GM21515 (cell line): ENCODE measurements at regions not wholly inside any gene's neighbourhood (a gene's known extent, or its start where the extent isn't known, plus 50 kb on each side); places are given as distances from the start of the nearest gene placed in this dataset.
"Not testable (repeated sequence)": the region's sequence is repeated elsewhere in the genome, so short reads cannot be mapped to it uniquely, and the experiment has no call there.

ENCODE experiments used
- ATAC-seq: cut with Tn5 transposase; IDR thresholded peaks from one replicate; pipeline ENCODE4 v1.9.1; 2021; ENCODE audit not compliant: unreplicated experiment

DNA sequence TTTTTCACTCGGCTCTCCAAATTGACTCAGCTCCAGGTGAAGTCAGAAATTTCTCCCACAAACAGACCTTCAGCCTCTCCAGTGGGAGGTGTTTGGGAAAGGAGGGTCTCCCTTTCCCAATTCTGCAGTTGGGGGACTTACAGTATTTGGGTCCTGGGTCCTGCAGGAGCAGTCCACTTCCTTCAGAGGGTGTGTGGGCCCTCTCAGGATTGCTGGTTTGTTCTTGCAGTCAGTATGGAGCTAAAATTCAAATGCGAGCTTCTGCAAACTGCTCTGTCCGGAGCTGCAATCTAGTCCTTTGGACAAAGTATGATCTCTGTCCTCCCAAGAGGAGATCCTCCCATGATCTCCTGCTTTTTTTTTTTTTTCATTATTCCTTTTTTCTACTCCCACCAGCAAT lies 87.9 kb upstream of the MSTN start:
- ATAC-seq: no peak

DNA sequence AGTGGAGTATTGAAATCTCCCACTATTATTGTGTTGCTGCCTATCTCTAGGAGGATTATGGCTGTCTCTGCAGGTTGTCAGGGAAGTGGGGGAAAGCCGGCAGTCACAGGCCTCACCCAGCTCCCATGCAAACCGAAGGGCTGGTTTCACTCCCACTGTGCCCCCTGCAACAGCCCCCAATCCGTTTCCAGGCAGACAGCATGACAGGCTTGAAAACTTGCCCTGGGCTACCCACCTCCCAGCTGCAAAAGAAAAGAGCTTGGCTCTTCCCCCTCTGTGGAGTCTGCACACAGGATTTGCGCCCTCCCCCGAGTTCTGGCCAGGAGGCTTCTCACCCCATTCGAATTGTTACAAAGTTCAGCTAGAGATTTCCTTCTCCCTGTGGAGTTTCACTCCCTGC lies 87.4 kb upstream of the MSTN start:
- no peak for ATAC-seq

GRCh38 chr2:190149200-190149599 lies 86.7 kb upstream of the MSTN start:
- ATAC-seq: no peak

GRCh38 chr2:190146109-190146508 lies 83.6 kb upstream of the MSTN start:
- not testable (repeated sequence) for ATAC-seq

- ATAC-seq: not testable (repeated sequence)
Measured at GRCh38 chr2:190140474-190140873, 77.9 kb upstream of the MSTN start.

DNA sequence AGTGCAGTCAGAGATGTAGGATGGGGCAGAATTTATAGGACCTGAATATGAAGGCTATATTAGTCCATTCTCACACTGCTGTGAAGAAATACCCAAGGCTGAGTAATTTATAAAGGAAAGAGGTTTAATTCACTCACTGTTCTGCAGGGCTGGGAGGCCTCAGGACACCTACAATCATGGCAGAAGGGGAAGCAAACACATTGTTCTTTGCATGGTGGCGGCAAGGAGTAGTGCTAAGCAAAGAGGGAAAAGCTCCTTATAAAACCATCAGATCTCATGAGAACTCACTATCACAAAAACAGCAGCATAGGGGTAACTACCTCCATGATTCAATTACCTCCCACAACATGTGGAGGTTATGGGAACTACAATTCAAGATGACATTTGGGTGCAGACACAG lies 76.8 kb upstream of the MSTN start:
- no peak for ATAC-seq

DNA sequence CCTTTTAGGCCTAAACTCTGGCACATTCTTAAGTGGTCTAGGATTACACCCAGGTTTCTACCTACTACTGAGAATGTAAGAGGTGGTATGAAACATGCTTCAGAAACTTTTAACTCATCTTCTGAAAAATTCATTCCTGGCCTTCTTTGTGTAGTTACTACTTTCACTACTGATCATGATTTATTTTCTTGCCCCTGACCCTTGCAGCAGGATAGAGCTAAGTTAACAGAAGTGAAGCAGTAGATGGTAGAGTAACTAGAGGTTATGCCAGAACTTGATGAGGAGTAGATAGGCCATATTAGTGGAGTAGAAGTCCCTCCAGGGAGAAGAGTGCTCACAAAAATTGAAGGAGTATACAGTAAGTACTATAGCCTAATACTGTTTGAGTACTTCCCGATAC lies 75.5 kb upstream of the MSTN start:
- no peak for ATAC-seq

DNA sequence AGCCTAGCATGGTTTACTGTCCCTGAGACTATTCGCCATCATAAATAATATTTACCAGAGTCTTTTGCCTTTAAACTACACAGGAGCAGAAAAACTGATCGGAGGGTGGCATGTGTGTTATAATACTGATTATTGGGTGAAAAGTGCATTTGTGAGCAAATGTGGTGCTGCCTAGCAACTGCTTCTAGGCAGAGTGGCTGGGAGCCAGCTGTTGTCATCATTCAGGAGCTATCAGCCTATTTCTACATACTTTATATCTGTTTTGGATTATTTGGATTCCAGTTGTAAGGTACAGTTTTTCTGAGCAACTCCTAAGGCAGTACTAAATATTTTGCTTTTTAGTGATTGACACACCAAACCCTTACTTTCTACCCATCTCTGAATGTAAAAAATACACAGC lies 75.0 kb upstream of the MSTN start:
- ATAC-seq: no peak

GRCh38 chr2:190136825-190137224 lies 74.3 kb upstream of the MSTN start:
- ATAC-seq: no peak

- no peak for ATAC-seq
Measured at GRCh38 chr2:190136259-190136658, 73.7 kb upstream of the MSTN start.

GRCh38 chr2:190129421-190130199 lies 67.1 kb upstream of the MSTN start:
- ATAC-seq: no peak

DNA sequence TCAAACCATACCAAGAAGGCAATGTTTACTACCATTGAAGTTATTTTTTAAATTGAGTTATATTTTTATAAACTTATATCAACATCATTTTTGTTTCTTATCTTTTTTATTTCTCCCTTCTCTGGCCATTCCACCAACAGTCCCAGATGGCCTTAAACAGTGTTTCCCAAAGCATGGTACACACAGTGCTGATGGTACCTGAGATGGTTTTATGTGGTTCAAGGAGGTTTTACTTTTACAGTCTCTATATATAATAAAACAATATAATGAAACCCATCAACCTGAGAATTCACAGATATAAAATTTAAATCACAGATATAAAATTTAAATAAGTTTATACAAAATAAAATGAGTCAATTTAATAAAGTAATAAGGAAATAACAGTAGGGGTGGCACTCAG lies 65.1 kb upstream of the MSTN start:
- no peak for ATAC-seq

DNA sequence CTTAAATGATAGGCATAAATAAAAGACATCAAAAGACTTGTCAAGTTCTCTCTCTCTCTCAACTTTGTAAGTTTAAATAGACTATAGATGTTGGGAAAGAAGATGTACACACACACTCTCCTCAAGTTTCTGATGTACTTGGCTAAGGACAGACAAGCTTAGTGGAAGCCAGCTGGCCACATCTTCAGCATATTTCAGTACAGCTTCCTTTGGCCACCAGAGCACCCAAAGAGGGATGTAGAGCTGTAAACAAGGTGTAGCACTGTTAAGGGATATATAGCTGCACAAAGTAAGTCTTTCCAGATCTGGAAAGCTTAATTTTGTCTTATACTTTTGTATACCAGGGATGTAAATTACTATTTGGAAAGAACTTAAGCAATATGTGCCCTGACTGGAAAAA lies 64.3 kb upstream of the MSTN start:
- no peak for ATAC-seq

- no peak for ATAC-seq
Measured at GRCh38 chr2:190123956-190124355, 61.4 kb upstream of the MSTN start.

GRCh38 chr2:190121971-190122370 lies 59.4 kb upstream of the MSTN start:
- ATAC-seq: peak; percentile 44

- no peak for ATAC-seq
Measured at GRCh38 chr2:190121305-190121704, 58.8 kb upstream of the MSTN start.

DNA sequence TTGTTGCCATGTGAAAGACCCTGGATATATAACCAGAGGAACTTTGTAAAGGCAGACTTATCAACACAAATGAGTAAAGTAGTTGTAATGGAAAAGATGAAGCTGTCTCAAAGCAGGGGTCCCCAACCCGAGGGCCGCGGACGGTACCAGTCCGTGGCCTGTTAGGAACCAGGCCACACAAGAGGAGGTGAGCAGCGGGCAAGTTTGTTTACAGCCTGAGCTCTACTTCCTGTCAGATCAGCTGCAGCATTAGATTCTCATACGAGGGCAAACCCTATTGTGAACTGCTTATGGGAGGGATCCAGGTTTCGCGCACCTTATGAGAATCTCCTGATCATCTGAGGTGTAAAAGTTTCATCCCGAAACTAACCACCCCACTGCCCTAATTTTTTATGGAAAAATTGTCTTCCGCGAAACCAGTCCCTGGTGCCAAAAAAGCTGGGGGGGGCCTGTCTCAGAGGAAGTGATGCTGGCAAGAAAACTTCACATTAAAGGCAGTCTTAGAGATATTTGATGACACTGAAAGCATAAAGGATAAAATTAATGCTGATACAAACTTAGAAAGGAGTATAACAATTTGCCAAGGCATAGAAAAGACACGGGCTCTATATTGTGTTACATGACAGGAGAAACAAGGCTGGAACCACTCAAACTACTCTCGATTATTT lies 57.5 kb upstream of the MSTN start:
- no peak for ATAC-seq

GRCh38 chr2:190119257-190119656 lies 56.7 kb upstream of the MSTN start:
- ATAC-seq: no peak

DNA sequence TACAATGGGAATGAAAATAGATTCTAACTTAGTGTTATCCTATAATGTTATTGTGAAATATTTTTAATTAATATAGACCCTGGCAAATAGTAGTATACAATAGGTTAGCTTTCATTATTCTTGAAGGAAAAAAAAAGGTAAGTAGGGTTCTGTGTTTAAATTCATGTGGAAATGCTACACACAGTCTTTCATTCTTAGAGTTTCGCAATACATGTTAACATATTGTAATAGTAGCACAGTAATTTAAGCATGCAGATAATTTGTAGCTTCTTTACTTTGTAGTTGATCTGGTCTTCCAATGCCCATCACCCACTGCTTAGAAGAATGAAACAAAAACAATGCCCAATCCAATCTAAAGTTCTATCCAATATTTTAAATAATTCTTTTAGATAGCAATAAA lies 54.8 kb upstream of the MSTN start:
- ATAC-seq: no peak

DNA sequence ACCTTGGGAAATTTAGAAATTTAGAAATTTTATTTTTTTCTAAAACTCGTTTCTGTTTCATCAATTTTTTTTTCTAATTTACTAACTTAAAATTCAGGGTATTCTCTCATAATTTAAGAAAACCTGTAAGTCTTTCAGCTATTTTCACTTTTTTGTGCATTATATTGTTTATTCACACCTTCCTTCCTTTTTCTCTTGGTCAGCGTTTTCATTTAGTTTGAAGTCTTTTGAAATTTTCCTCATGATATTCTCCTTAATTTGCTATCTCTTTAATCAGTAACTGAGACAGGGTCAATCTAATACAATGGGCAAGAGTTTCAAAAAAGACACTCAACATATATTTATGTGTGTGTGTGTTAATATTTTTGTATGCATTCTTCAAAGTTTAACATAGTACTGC lies 50.5 kb upstream of the MSTN start:
- no peak for ATAC-seq
